ENCODE measurements at regions not wholly inside any gene's neighbourhood (a gene's known extent, or its start where the extent isn't known, plus 50 kb on each side); places are given as distances from the start of the nearest gene placed in this dataset.
"Not testable (repeated sequence)": the region's sequence is repeated elsewhere in the genome, so short reads cannot be mapped to it uniquely, and the experiment has no call there.

DNA sequence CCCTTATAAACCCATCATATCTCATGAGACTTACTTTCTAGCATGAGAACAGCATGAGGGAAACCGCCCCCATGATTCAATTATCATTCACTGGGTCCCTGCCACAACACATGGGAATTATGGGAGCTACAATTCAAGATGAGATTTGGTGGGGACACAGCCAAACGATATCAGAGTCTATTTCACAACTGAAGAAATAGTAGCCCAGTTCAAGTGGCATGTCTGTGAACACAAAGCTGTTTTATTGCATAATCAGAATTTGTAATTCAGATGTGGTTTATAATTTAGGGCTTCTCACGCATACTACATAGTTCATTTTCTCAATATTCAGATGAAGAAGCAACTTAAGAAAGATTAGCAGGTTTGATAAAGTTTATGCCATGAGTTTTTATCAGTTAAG is 1188.0 kb upstream of the ALCAM start:
- DNase-seq = no peak

DNA sequence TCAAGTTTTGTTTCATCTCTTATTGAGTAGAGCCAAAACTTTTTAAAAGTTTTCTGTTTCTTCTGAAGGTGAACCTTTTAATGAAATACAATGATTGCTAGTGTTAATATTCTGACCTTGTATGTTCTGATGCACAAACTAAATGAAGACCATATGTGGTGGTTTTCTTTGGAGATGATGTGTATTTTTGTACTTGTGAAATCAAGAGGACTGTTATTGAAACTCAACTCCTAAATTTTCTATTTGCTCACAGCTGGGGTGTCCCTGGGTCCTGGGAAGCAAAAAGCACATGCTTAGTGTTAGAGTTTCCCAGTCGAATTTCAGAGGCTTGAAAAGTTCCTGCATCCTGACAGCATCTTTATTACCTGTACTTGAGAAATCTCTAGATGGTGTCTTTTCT is 1185.8 kb upstream of the ALCAM start:
- no peak for DNase-seq

- no peak for DNase-seq
These were observed 1176.0 kb upstream of the ALCAM start for GRCh38 chr3:104190681-104191080.

GRCh38 chr3:104198131-104198530 is 1168.6 kb upstream of the ALCAM start:
- no peak for DNase-seq

- no peak for DNase-seq
These were observed 1159.8 kb upstream of the ALCAM start for GRCh38 chr3:104206925-104207324.

GRCh38 chr3:104214277-104214676 is 1152.4 kb upstream of the ALCAM start:
- no peak for DNase-seq

DNA sequence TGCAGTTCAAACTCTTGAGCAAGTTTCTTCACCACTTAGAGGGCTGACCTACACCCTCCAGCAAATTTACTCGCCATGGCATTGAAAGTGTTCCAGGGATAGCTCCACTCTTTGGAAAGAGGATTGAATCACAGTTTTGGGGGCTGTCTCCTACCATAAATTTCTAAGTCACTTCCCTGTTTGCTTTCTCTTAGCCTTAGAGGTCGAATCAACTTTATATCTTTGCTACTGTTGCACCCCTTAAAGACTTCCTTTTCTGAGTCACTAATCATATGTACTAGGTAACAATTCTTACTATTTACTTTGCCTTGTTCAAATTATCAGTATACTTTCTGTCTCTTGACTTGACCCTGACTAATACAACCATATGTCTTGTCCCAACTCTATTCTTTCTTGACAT is 1151.8 kb upstream of the ALCAM start:
- DNase-seq = no peak

GRCh38 chr3:104219046-104219445 is 1147.7 kb upstream of the ALCAM start:
- DNase-seq = not testable (repeated sequence)

DNA sequence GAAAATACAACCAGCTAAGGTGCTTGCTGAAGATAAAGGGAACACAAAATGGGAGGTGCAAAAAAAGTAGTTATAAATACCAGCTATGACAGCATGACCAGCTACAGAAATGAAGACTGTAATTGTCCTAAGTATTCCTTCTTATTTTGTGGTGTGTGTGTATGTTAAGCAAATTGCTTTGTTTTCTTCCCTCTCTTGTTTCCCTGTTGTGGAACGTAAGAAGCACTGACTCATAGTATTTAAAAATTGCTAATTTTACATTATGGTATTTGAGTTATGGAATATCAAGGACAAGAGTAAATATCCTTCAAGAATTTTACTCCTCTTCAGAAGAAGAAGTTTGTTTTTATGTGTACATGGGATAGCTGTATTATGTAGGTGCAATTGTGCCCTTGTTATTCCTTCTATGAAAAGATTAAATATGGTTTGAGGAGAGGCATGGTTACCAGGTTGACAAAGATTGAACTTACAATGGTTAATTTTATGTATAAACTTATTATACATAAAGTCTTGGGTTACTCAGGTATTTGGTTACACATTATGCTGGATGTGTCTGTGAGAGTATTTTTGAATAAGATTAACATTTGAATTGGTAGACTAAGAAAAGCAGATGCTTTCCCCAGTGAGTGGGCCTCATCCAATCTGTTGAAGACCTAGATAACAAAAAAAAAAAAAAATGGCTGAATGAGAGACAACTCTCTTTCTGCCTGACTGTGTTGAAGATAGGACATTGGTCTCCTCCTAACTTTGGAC is 1132.1 kb upstream of the ALCAM start:
- DNase-seq = no peak

DNA sequence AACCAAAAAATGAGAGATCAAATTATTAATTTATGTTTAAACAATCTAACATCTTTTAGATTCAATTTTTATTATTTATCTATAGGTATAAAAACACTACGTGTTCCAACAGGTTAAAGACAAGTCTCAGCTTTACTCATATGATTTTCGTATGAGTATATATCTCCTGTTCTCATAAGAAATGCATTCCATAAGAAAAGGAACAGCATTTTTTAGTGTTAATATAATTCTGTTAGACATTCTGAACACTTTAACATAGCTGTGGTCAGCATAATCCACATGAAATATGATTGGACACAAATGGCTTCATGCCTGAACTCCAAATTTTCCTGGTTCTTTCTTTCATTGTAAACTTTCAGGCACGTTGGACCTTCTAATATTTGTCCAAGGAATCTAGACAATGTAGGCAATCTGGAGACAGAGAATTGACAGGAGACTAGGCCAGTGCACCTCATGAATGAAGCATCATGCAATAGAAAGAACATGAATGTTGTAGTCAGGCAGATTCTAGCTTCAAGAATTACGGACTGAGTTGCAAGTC is 1122.0 kb upstream of the ALCAM start:
- no peak for DNase-seq

- DNase-seq = no peak
These were observed 1121.4 kb upstream of the ALCAM start for GRCh38 chr3:104245261-104245660.

- no peak for DNase-seq
These were observed 1120.7 kb upstream of the ALCAM start for GRCh38 chr3:104245981-104246380.

- DNase-seq = no peak
These were observed 1109.2 kb upstream of the ALCAM start for GRCh38 chr3:104257486-104257885.

DNA sequence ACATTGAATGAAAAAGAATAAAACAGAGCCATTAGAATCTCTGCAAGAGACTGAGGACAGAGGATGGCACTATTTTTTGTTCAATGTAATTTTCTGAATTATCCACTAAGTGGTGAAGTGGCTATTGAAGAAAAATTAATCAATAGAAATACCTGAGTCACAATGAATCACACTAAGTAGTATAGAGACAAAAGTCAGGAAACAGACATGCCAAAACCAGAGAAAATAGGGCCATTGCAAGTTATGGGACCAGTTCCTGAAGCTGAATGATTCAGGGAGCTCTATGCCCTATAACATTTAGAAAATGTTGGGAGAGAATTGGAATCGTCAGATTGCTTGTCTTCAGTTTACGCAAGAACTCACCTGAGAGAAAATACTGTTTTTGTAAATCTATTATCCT is 1103.2 kb upstream of the ALCAM start:
- DNase-seq = no peak

- not testable (repeated sequence) for DNase-seq
These were observed 1100.5 kb upstream of the ALCAM start for GRCh38 chr3:104266219-104266618.

GRCh38 chr3:104269771-104270170 is 1096.9 kb upstream of the ALCAM start:
- no peak for DNase-seq

GRCh38 chr3:104273046-104273649 is 1093.6 kb upstream of the ALCAM start:
- no peak for DNase-seq

DNA sequence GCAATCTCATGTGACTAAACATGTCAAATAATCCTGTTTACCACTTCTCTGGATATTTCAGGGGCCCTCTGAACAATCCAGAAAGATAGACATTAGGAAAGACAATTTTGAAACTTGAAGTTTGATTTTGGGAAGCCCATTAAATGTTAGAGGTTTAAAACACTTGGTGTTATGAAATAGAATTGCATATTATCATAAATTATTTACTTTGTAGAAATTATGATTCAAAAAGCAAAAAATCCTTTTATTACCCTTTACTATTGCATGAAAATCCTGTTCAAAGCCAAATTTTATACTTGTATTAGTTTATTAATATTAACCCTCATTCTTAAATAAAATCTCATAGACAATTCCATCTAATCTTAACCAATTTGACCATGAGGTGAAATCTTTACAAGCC is 1091.5 kb upstream of the ALCAM start:
- no peak for DNase-seq

DNA sequence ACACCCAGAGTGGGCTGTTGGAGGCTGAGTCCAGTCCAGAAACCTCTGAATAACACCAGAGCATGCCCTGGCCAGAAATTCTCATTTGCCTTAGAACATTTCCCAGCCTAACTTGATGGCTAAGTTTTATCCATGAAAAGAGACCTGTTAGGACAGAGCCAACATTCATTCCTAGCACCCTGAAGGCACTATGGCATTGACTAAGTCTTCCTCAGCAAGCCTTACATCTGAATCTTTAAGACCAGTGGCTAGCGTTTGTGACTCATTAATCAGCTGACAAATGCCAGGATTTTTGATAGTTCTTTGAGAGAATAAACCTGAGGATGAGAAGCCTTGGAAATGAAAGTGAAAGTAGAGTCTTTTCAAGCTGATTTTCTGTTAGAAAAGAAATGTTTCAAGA is 1087.1 kb upstream of the ALCAM start:
- DNase-seq = no peak

- no peak for DNase-seq
These were observed 1085.0 kb upstream of the ALCAM start for GRCh38 chr3:104281713-104282112.

- DNase-seq = no peak
These were observed 1080.1 kb upstream of the ALCAM start for GRCh38 chr3:104286645-104287044.

DNA sequence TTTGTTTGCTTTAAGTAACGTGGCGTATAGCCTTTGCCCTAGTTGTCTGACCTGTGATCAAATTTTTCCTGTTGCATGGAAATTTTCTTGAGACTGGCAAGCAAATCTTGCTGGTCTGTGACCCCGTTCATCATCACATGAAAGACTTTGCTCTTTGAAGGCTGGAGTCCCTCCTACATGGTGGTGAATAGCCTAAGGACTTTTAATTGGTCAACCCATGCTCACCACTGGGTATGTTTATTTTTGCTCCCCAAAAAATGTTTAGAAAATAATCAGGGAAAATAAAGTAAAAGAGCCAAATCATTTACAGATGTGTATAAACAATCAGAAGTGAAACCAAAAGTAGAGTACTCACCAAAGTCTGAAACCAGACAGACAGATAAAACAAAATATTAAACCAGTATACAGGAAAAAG is 1075.3 kb upstream of the ALCAM start:
- DNase-seq = no peak

GRCh38 chr3:104291878-104292277 is 1074.8 kb upstream of the ALCAM start:
- no peak for DNase-seq

- DNase-seq = no peak
These were observed 1069.1 kb upstream of the ALCAM start for GRCh38 chr3:104297617-104298016.

- no peak for DNase-seq
These were observed 1068.0 kb upstream of the ALCAM start for GRCh38 chr3:104298662-104299061.

Data from activated gamma-delta T cell (primary cell).